Tibial nerve (tissue), 4 donors: ENCODE measurements at regions not wholly inside any gene's neighbourhood (a gene's known extent, or its start where the extent isn't known, plus 50 kb on each side); places are given as distances from the start of the nearest gene placed in this dataset.

Experiments
- DNase-seq, 2 donors: peaks; one replicate each; pipeline ENCODE4 v3.0.0-alpha.2; 2019; ENCODE audit warnings: low spot score in 2 of 2
- H3K27ac ChIP-seq, 4 donors: fragments of 200-600 bp; sonication (generic) in 3 of 4; one replicate each; pipeline ENCODE4 v1.5.1; 2017 to 2019; ENCODE audit warnings: mild to moderate bottlenecking in 1 of 4
- H3K27me3 ChIP-seq, 2 donors: fragments of 200-600 bp; sonication (generic) in 1 of 2; one replicate each; pipeline versions ENCODE4 v1.5.1 to v1.6.0; 2017 to 2019
- H3K36me3 ChIP-seq, 3 donors: fragments of 200-600 bp; sonication (generic); one replicate each; pipeline ENCODE4 v1.5.1; 2018 to 2019
- H3K4me1 ChIP-seq, 4 donors: fragments of 200-600 bp; sonication (generic) in 3 of 4; one replicate each; pipeline ENCODE4 v1.5.1; 2017 to 2019
- H3K4me3 ChIP-seq, 4 donors: fragments of 200-600 bp; sonication (generic) in 3 of 4; one replicate each; pipeline ENCODE4 v1.5.1; 2017 to 2019; ENCODE audit warnings: mild to moderate bottlenecking in 1 of 4, moderate library complexity in 1 of 4
- H3K9me3 ChIP-seq, 4 donors: fragments of 200-600 bp; sonication (generic) in 3 of 4; one replicate each; pipeline ENCODE4 v1.5.1; 2017 to 2019
- EP300 ChIP-seq, 2 donors: sonication (generic); formaldehyde crosslinking; IDR thresholded peaks; one replicate each; pipeline ENCODE4 v1.6.1; 2017; ENCODE audit warnings: antibody characterized with exemption in 2 of 2, mild to moderate bottlenecking in 1 of 2
- POLR2A ChIP-seq, 2 donors: fragments of 450-650 bp; IDR thresholded peaks; one replicate each; pipeline ENCODE4 v1.6.1; 2017; ENCODE audit warnings: antibody characterized with exemption in 2 of 2, mild to moderate bottlenecking in 2 of 2, moderate library complexity in 2 of 2
- WGBS, 2 donors: methylation state at CpG; one replicate each; pipeline ENCODE4 v1.1.5; 2018; 5-methylcytosine and 5-hydroxymethylcytosine counted together
- TF ChIP-seq, protein P1 (sequence below), 5 experiments: fragments of 200-600 bp in 3 of 5; fragments of 450-650 bp in 2 of 5; sonication (generic) in 3 of 5; IDR thresholded peaks; one replicate each; pipeline ENCODE4 v1.5.1; 2016 to 2019; ENCODE audit warnings: antibody characterized with exemption in 5 of 5, mild to moderate bottlenecking in 3 of 5, moderate library complexity in 2 of 5

DNA sequence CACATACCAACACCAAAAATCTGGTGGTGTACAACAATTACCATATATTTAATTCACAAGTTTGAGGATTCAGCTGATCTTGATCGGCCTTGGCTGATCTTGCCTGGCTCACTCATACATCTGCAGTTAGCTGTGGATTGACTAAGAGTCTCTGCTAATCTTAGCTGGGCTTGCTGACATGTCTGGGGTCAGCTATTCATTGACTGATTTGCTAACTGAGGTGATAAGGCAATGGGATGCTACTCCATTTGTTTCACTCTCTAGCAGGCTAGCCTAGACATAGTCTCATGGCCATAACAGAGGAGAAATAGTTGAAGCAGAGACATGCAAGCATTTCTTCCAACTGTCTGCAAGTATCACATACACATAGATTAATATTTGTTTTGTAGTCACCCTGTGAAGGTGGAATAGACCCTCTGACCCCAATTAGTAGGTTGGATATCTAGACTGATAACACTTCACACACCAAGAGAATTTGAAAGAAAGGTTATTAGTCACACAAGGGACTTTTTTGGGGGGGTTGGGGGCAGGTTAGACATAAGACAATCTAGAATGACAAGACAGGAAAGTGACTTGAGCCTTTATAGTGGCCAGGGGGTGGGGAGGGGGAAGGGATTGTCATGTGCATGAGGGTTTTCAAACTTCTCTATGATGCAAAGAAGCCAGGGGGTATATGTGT lies 142.3 kb downstream of the BARHL2 start:
- no peaks in the 10 kb centered on the region for H3K36me3 ChIP-seq
- H3K4me1 ChIP-seq: no peaks in the 10 kb centered on the region
- H3K4me3 ChIP-seq: no peak overlapping the region
- TF ChIP-seq POLR2A (IDR thresholded peaks at IDR 0.05) (no peak), EP300 (IDR thresholded peaks at IDR 0.05) (no peak)
- TF ChIP-seq, protein P1, sequence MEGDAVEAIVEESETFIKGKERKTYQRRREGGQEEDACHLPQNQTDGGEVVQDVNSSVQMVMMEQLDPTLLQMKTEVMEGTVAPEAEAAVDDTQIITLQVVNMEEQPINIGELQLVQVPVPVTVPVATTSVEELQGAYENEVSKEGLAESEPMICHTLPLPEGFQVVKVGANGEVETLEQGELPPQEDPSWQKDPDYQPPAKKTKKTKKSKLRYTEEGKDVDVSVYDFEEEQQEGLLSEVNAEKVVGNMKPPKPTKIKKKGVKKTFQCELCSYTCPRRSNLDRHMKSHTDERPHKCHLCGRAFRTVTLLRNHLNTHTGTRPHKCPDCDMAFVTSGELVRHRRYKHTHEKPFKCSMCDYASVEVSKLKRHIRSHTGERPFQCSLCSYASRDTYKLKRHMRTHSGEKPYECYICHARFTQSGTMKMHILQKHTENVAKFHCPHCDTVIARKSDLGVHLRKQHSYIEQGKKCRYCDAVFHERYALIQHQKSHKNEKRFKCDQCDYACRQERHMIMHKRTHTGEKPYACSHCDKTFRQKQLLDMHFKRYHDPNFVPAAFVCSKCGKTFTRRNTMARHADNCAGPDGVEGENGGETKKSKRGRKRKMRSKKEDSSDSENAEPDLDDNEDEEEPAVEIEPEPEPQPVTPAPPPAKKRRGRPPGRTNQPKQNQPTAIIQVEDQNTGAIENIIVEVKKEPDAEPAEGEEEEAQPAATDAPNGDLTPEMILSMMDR (IDR thresholded peaks at IDR 0.05): no peak
- peaks cover 0 to 3% of the 10 kb centered on the region in 2 donors for H3K27me3 ChIP-seq
- H3K27ac ChIP-seq: no peak overlapping the region
- 87 to 92% methylated on average over 1 of the region's 1 CpG for WGBS, 2 donors
- no peaks in the 10 kb centered on the region for H3K9me3 ChIP-seq
- no peak for DNase-seq

DNA sequence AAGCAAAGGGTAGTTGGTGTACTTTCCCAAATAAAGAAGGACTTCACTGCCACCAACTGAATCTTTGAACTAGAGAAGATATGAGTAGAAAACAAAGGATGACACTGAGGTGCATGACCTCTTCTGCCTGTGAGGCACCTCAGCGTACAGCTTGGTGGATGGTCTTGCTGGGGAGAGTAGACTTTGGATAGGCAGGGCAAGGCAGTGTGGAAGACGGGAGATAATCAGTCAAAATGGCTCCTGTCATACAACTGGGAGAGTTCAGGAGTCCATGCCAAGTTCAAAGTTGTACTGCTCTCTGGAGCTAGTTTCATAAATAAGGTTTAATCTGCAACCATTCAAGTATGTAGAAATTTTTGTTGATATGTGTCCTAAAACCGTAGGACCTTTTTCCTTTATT lies 143.4 kb downstream of the BARHL2 start:
- H3K4me3 ChIP-seq: no peak overlapping the region
- no peaks in the 10 kb centered on the region for H3K36me3 ChIP-seq
- H3K4me1 ChIP-seq: no peaks in the 10 kb centered on the region
- no peaks in the 10 kb centered on the region for H3K9me3 ChIP-seq
- DNase-seq: no peak
- WGBS, 2 donors: 57 to 77% methylated on average over 3 of the region's 3 CpGs
- no peak overlapping the region for H3K27ac ChIP-seq
- TF ChIP-seq, protein P1 (IDR thresholded peaks at IDR 0.05): no peak
- TF ChIP-seq POLR2A (IDR thresholded peaks at IDR 0.05) (no peak), EP300 (IDR thresholded peaks at IDR 0.05) (no peak)
- H3K27me3 ChIP-seq: peaks cover 0 to 3% of the 10 kb centered on the region in 2 donors

- Histone ChIP-seq H3K27me3 (peaks cover 0 to 3% of the 10 kb centered on the region in 2 donors), H3K36me3 (no peaks in the 10 kb centered on the region), H3K27ac (no peak overlapping the region), H3K4me3 (no peak overlapping the region), H3K4me1 (no peaks in the 10 kb centered on the region), H3K9me3 (no peaks in the 10 kb centered on the region)
- 82 to 84% methylated on average over 3 of the region's 3 CpGs for WGBS, 2 donors
- DNase-seq: no peak
- TF ChIP-seq EP300 (IDR thresholded peaks at IDR 0.05) (no peak), POLR2A (IDR thresholded peaks at IDR 0.05) (no peak)
- TF ChIP-seq, protein P1 (IDR thresholded peaks at IDR 0.05): no peak
Observed at GRCh38 chr1:90572446-90572845, 144.7 kb downstream of the BARHL2 start.

GRCh38 chr1:90568436-90568835 lies 148.7 kb downstream of the BARHL2 start:
- no peaks in the 10 kb centered on the region for H3K36me3 ChIP-seq
- no peaks in the 10 kb centered on the region for H3K27me3 ChIP-seq
- no peak overlapping the region for H3K27ac ChIP-seq
- no peak for DNase-seq
- no peak overlapping the region for H3K4me3 ChIP-seq
- WGBS, 2 donors: 81 to 88% methylated on average over 2 of the region's 2 CpGs
- H3K4me1 ChIP-seq: no peaks in the 10 kb centered on the region
- no peak for TF ChIP-seq POLR2A (IDR thresholded peaks at IDR 0.05)
- TF ChIP-seq EP300 (IDR thresholded peaks at IDR 0.05): no peak
- TF ChIP-seq, protein P1 (IDR thresholded peaks at IDR 0.05): no peak
- no peaks in the 10 kb centered on the region for H3K9me3 ChIP-seq

GRCh38 chr1:90564164-90564563 lies 152.9 kb downstream of the BARHL2 start:
- 77 to 82% methylated on average over 2 of the region's 2 CpGs for WGBS, 2 donors
- no peak overlapping the region for H3K27ac ChIP-seq

More at GRCh38 chr1:90564164-90564563, 152.9 kb downstream of the BARHL2 start:
- no peaks in the 10 kb centered on the region for H3K27me3 ChIP-seq
- no peaks in the 10 kb centered on the region for H3K9me3 ChIP-seq
- no peaks in the 10 kb centered on the region for H3K4me1 ChIP-seq
- no peaks in the 10 kb centered on the region for H3K36me3 ChIP-seq
- TF ChIP-seq, protein P1 (IDR thresholded peaks at IDR 0.05): no peak
- TF ChIP-seq POLR2A (IDR thresholded peaks at IDR 0.05) (no peak), EP300 (IDR thresholded peaks at IDR 0.05) (no peak)
- no peak overlapping the region for H3K4me3 ChIP-seq
- no peak for DNase-seq
